Stimulated activated CD8-positive, alpha-beta memory T cell treated with anti-CD3 and anti-CD28 coated beads, Interleukin-15, amount 100 ng/mL, for 24 hours (primary cell): ENCODE measurements at regions not wholly inside any gene's neighbourhood (a gene's known extent, or its start where the extent isn't known, plus 50 kb on each side); places are given as distances from the start of the nearest gene placed in this dataset.

Source experiments
- DNase-seq: peaks from one replicate; pipeline ENCODE4 v3.0.0-alpha.2; 2020; ENCODE audit warnings: low read depth

- no peak for DNase-seq
Observed at GRCh38 chr1:5423109-5423508, 569.1 kb downstream of the NPHP4 start.

- no peak for DNase-seq
Observed at GRCh38 chr1:5419501-5419900, 572.7 kb downstream of the NPHP4 start.

- DNase-seq, result no peak
Observed at GRCh38 chr1:5416518-5416917, 575.7 kb downstream of the NPHP4 start.

GRCh38 chr1:5415606-5416005, 576.6 kb downstream of the NPHP4 start:
- no peak for DNase-seq

- DNase-seq, result no peak
Observed at GRCh38 chr1:5410652-5411051, 581.6 kb downstream of the NPHP4 start.

- DNase-seq, result no peak
Observed at GRCh38 chr1:5408401-5408800, 583.8 kb downstream of the NPHP4 start.

- DNase-seq, result no peak
Observed at GRCh38 chr1:5405263-5405662, 587.0 kb downstream of the NPHP4 start.

- DNase-seq, result no peak
Observed at GRCh38 chr1:5404412-5405203, 587.6 kb downstream of the NPHP4 start.

GRCh38 chr1:5403935-5404334, 588.3 kb downstream of the NPHP4 start:
- DNase-seq, result no peak

GRCh38 chr1:5402618-5403017, 589.6 kb downstream of the NPHP4 start:
- no peak for DNase-seq

GRCh38 chr1:5399771-5400170, 592.5 kb downstream of the NPHP4 start:
- DNase-seq, result no peak

- no peak for DNase-seq
Observed at GRCh38 chr1:5396593-5396992, 595.6 kb downstream of the NPHP4 start.

GRCh38 chr1:5394111-5394510, 598.1 kb downstream of the NPHP4 start:
- DNase-seq, result no peak

GRCh38 chr1:5393603-5394002, 598.6 kb downstream of the NPHP4 start:
- no peak for DNase-seq

- DNase-seq, result no peak
Observed at GRCh38 chr1:5393146-5393545, 599.1 kb downstream of the NPHP4 start.

- no peak for DNase-seq
Observed at GRCh38 chr1:5391725-5392124, 600.5 kb downstream of the NPHP4 start.

GRCh38 chr1:5390504-5390903, 601.7 kb downstream of the NPHP4 start:
- DNase-seq, result no peak

GRCh38 chr1:5389101-5389885, 602.9 kb downstream of the NPHP4 start:
- DNase-seq, result no peak

- DNase-seq, result no peak
Observed at GRCh38 chr1:5388622-5389021, 603.6 kb downstream of the NPHP4 start.

GRCh38 chr1:5386371-5386770, 605.9 kb downstream of the NPHP4 start:
- no peak for DNase-seq

- no peak for DNase-seq
Observed at GRCh38 chr1:5385956-5386355, 606.3 kb downstream of the NPHP4 start.

GRCh38 chr1:5385096-5385799, 607.0 kb downstream of the NPHP4 start:
- DNase-seq, result no peak

- DNase-seq, result no peak
Observed at GRCh38 chr1:5381491-5381890, 610.7 kb downstream of the NPHP4 start.
